Karpas-422 (cell line): ENCODE measurements at regions not wholly inside any gene's neighbourhood (a gene's known extent, or its start where the extent isn't known, plus 50 kb on each side); places are given as distances from the start of the nearest gene placed in this dataset.

Experiments
- DNase-seq: peaks from one replicate; pipeline ENCODE4 v3.0.0-alpha.2; 2015
- H2AFZ ChIP-seq: fragments of 200-600 bp; sonication (generic); 2 replicates; pipeline ENCODE4 v1.6.1; 2014; ENCODE audit warnings: antibody characterized with exemption, low read length, mixed read lengths
- H3K27ac ChIP-seq: fragments of 200-600 bp; sonication (generic); 2 replicates; pipeline ENCODE4 v1.5.1; 2014; ENCODE audit warnings: mild to moderate bottlenecking, low read length, moderate library complexity
- H3K27me3 ChIP-seq: fragments of 200-600 bp; sonication (generic); 2 replicates; pipeline ENCODE4 v1.6.1; 2014; ENCODE audit warnings: low read length, mixed read lengths
- H3K36me3 ChIP-seq: fragments of 200-600 bp; sonication (generic); 2 replicates; pipeline ENCODE4 v1.6.1; 2014; ENCODE audit warnings: low read length, mixed read lengths; ENCODE audit not compliant: insufficient read depth
- H3K4me1 ChIP-seq: fragments of 200-600 bp; sonication (generic); 2 replicates; pipeline ENCODE4 v1.6.1; 2014; ENCODE audit warnings: mild to moderate bottlenecking, low read length, mixed read lengths
- H3K4me2 ChIP-seq: fragments of 200-600 bp; sonication (generic); 2 replicates; pipeline ENCODE4 v1.6.1; 2014; ENCODE audit warnings: low read length, low read depth, mild to moderate bottlenecking; ENCODE audit not compliant: poor library complexity, severe bottlenecking
- H3K4me3 ChIP-seq: fragments of 200-600 bp; sonication (generic); 2 replicates; pipeline ENCODE4 v1.5.1; 2014; ENCODE audit warnings: mild to moderate bottlenecking, antibody characterized with exemption, low read length, mixed read lengths
- H3K79me2 ChIP-seq: fragments of 200-600 bp; sonication (generic); 2 replicates; pipeline ENCODE4 v1.6.1; 2014; ENCODE audit warnings: mild to moderate bottlenecking, low read length, mixed read lengths
- H3K9ac ChIP-seq: fragments of 200-600 bp; sonication (generic); 2 replicates; pipeline ENCODE4 v1.6.0; 2014; ENCODE audit warnings: low read length
- H3K9me2 ChIP-seq: fragments of 200-600 bp; sonication (generic), shearing (Covaris generic); replicated peaks from 2 replicates; pipeline ENCODE4 v1.6.0; 2014; ENCODE audit warnings: mild to moderate bottlenecking, low read length, moderate library complexity; ENCODE audit not compliant: insufficient read depth
- H3K9me3 ChIP-seq: fragments of 300-700, 200-600 bp; sonication (generic); 2 replicates; pipeline ENCODE4 v1.6.1; 2014; ENCODE audit warnings: low read length, mixed read lengths
- H4K20me1 ChIP-seq: fragments of 200-600 bp; sonication (generic); 2 replicates; pipeline ENCODE4 v1.6.1; 2014; ENCODE audit warnings: mild to moderate bottlenecking, antibody characterized with exemption, low read length, low read depth; ENCODE audit not compliant: insufficient read depth

DNA sequence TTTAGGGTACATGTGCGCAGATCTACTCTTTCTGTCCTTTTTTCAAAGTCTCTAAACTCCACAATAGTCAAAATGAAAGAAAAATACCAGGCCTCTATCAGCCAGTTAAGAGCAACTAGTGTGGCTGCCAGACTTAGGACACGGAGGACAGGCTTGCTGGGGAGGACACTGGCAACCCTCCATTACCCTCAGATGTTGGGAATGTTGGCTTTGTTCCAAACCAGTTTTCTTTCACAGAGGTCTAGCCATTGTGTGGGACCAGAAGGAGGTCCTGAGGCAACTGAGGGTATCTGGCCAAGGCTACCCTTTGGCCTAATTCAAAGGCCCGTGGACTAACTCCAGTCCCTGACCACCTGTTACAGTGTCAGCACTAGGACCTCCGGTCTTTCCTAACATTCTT, 51.2 kb upstream of the MED9 start:
- Histone ChIP-seq H3K79me2 (no peaks in the 10 kb centered on the region), H3K27me3 (no peaks in the 10 kb centered on the region), H3K4me2 (no peak overlapping the region), H3K27ac (no peak overlapping the region), H3K9ac (no peak overlapping the region), H3K4me3 (no peak overlapping the region), H3K36me3 (no peaks in the 10 kb centered on the region), H2AFZ (no peak overlapping the region), H3K9me3 (no peaks in the 10 kb centered on the region), H3K4me1 (no peaks in the 10 kb centered on the region), H3K9me2 (no peaks in the 10 kb centered on the region), H4K20me1 (no peaks in the 10 kb centered on the region)
- no peak for DNase-seq

DNA sequence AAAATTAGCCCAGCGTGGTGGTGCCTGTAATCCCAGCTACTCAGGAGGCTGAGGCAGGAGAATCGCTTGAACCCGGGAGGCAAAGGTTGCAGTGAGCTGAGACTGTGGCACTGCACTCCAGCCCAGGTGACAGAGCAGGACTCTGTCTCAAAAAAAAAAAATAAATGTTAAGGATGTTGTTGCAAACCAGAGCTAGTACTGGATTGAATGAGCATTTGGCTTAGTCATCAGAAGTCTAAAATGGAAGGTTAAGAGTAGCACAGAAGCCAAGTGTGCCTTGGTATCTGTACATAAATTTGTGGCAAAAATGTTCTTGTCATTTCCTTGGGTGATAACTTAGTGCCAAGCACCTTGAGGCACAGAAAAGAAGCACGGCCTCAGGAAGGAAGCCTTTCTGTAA, 50.6 kb upstream of the MED9 start:
- no peak overlapping the region for H3K4me3 ChIP-seq
- DNase-seq = no peak

More for the DNA sequence above, 50.6 kb upstream of the MED9 start:
- H3K9me3 ChIP-seq = no peaks in the 10 kb centered on the region
- H3K79me2 ChIP-seq = no peaks in the 10 kb centered on the region
- no peaks in the 10 kb centered on the region for H3K4me1 ChIP-seq
- no peaks in the 10 kb centered on the region for H3K36me3 ChIP-seq
- H3K9me2 ChIP-seq = no peaks in the 10 kb centered on the region
- no peak overlapping the region for H3K4me2 ChIP-seq
- H3K27ac ChIP-seq = no peak overlapping the region
- H2AFZ ChIP-seq = no peak overlapping the region
- no peaks in the 10 kb centered on the region for H3K27me3 ChIP-seq
- H3K9ac ChIP-seq = no peak overlapping the region
- no peaks in the 10 kb centered on the region for H4K20me1 ChIP-seq
